ENCODE measurements at regions not wholly inside any gene's neighbourhood (a gene's known extent, or its start where the extent isn't known, plus 50 kb on each side); places are given as distances from the start of the nearest gene placed in this dataset.

DNA sequence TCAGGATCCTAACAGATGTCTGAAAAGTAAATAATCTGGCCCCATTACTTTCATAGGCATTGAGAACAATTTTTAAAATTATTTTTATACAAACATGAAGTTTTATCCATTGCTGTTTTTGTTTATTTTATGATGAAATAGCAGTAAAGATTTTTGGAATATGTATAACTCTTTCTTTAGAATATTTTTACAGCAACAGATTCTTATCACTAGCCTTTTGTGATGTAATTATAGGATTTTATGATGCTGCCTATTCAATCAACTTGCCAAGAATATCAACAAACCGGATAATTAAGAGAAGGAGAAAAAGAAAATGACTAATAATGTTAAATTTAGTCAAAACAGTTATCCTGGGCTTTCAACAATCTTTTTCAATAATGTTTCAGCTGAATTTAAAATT is 386.3 kb downstream of the ZIC1 start:
- no peaks in the 10 kb centered on the region for H3K4me1 ChIP-seq
- H3K36me3 ChIP-seq: no peaks in the 10 kb centered on the region
- H3K27ac ChIP-seq: no peak overlapping the region
- H3K9me3 ChIP-seq: no peaks in the 10 kb centered on the region
- 44% methylated on average over 1 of the region's 1 CpG for WGBS (ENCODE audit: insufficient coverage, low coverage, low lambda C conversion rate, missing lambda C conversion rate)
- DNase-seq: no peak
- no peak overlapping the region for H3K4me3 ChIP-seq
- TF ChIP-seq POLR2A (IDR thresholded peaks at IDR 0.05): no peak
- TF ChIP-seq, protein P1, sequence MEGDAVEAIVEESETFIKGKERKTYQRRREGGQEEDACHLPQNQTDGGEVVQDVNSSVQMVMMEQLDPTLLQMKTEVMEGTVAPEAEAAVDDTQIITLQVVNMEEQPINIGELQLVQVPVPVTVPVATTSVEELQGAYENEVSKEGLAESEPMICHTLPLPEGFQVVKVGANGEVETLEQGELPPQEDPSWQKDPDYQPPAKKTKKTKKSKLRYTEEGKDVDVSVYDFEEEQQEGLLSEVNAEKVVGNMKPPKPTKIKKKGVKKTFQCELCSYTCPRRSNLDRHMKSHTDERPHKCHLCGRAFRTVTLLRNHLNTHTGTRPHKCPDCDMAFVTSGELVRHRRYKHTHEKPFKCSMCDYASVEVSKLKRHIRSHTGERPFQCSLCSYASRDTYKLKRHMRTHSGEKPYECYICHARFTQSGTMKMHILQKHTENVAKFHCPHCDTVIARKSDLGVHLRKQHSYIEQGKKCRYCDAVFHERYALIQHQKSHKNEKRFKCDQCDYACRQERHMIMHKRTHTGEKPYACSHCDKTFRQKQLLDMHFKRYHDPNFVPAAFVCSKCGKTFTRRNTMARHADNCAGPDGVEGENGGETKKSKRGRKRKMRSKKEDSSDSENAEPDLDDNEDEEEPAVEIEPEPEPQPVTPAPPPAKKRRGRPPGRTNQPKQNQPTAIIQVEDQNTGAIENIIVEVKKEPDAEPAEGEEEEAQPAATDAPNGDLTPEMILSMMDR (IDR thresholded peaks at IDR 0.05): no peak
- no peaks in the 10 kb centered on the region for H3K27me3 ChIP-seq
- ATAC-seq: no peak
- intact Hi-C loops (cut with DNase I): no loop called here

DNA sequence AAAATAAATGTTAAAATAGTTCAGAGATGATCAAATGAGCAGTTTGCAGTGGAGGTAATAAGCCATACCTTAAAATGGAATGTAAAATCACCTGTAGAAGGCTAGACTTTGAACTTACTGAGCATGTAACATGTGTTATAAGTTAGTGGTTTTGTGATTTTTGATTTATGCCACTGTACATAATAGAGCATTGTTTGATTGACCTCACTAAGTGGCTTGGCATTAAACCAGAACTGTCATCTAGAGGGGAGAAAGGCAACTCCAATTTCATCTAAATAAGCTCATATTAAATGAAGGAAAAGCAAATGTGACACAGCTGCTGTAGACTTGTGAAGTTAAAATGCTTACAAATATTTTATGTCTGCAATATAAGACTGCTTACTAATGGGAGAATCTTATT is 387.9 kb downstream of the ZIC1 start:
- Histone ChIP-seq H3K36me3 (no peaks in the 10 kb centered on the region), H3K27me3 (no peaks in the 10 kb centered on the region), H3K4me1 (no peaks in the 10 kb centered on the region), H3K27ac (no peak overlapping the region), H3K4me3 (no peak overlapping the region), H3K9me3 (no peaks in the 10 kb centered on the region)
- TF ChIP-seq, protein P1 (IDR thresholded peaks at IDR 0.05): no peak
- TF ChIP-seq POLR2A (IDR thresholded peaks at IDR 0.05): no peak
- DNase-seq: no peak
- ATAC-seq: no peak
- intact Hi-C loops (cut with DNase I): no loop called here

DNA sequence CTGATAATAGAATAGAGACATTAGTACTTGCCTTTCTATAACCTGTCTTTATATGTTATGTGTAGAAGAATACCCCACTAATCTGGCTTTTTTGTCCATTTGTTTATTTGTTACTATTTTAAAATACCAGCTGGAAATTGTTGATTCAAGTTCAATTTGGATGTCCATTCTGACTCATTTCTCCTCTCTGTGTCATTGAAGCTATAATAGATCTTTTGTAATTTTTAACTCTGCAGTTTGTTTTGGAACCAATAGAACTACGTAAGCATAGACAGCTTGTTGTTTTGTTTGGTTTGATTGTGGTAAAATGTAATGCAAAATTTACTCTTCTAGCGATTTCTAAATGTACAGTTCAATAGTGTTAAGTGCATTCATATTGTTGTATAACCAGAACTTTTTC is 390.4 kb downstream of the ZIC1 start:
- H3K27me3 ChIP-seq: no peaks in the 10 kb centered on the region
- H3K4me3 ChIP-seq: no peak overlapping the region
- no peak for ATAC-seq
- H3K4me1 ChIP-seq: no peaks in the 10 kb centered on the region
- H3K27ac ChIP-seq: no peak overlapping the region
- WGBS (ENCODE audit: insufficient coverage, low coverage, low lambda C conversion rate, missing lambda C conversion rate): 39% methylated on average over 2 of the region's 2 CpGs
- intact Hi-C loops (cut with DNase I): no loop called here
- no peak for DNase-seq
- no peaks in the 10 kb centered on the region for H3K36me3 ChIP-seq
- TF ChIP-seq POLR2A (IDR thresholded peaks at IDR 0.05): no peak
- TF ChIP-seq, protein P1 (IDR thresholded peaks at IDR 0.05): no peak
- H3K9me3 ChIP-seq: no peaks in the 10 kb centered on the region

DNA sequence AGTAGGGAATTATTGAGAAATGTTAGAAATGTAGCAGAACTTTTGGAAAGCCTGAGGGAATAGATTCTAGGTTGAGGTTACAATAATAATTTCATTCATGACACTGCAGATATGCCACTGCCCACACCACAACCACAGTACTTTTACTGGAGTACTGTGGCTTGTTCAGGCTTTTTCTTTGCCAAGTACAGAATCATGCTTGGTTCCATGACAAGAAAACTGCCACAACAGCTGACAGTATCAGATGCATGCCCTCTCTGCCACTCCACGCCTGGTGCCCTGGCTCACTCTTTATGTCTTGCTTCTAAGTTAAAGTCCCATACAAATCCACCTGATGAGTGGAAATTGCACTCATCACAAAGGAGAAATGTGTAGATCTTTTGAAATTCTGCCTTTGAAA is 398.6 kb downstream of the ZIC1 start:
- intact Hi-C loops (cut with DNase I): no loop called here
- TF ChIP-seq, protein P1 (IDR thresholded peaks at IDR 0.05): no peak
- TF ChIP-seq POLR2A (IDR thresholded peaks at IDR 0.05): no peak
- Histone ChIP-seq H3K9me3 (no peaks in the 10 kb centered on the region), H3K27me3 (no peaks in the 10 kb centered on the region), H3K27ac (no peak overlapping the region), H3K36me3 (no peaks in the 10 kb centered on the region), H3K4me3 (no peak overlapping the region), H3K4me1 (no peaks in the 10 kb centered on the region)
- no CpG with 5 or more reads among the region's 1 CpG for WGBS (ENCODE audit: insufficient coverage, low coverage, low lambda C conversion rate, missing lambda C conversion rate)
- DNase-seq: no peak
- no peak for ATAC-seq

DNA sequence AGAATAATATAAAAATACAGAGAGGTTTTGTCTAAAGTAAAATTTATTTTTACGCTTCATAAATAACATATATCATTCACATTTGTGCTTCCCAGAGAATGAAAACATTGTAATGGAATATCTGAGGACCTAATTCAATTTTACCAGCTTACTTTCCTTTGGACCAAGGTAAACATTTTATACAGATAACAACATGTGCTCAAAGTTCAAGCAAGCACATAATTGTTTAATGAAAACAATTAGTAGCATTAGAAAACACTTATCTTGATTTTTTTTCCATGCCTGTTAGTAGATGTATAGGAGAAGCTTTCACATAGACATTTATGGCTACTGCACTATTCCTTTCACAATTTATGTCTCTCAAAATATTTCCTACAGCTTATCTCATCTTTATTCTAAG is 400.0 kb downstream of the ZIC1 start:
- Histone ChIP-seq H3K27ac (no peak overlapping the region), H3K4me3 (no peak overlapping the region), H3K36me3 (no peaks in the 10 kb centered on the region), H3K4me1 (no peaks in the 10 kb centered on the region), H3K27me3 (no peaks in the 10 kb centered on the region), H3K9me3 (no peaks in the 10 kb centered on the region)
- TF ChIP-seq, protein P1 (IDR thresholded peaks at IDR 0.05): no peak
- TF ChIP-seq POLR2A (IDR thresholded peaks at IDR 0.05): no peak
- no peak for DNase-seq
- intact Hi-C loops (cut with DNase I): no loop called here
- WGBS (ENCODE audit: insufficient coverage, low coverage, low lambda C conversion rate, missing lambda C conversion rate): 25% methylated on average over 1 of the region's 1 CpG
- no peak for ATAC-seq
